Astrocyte (in vitro differentiated cells and primary cell): ENCODE measurements at regions not wholly inside any gene's neighbourhood (a gene's known extent, or its start where the extent isn't known, plus 50 kb on each side); places are given as distances from the start of the nearest gene placed in this dataset.
"Not testable (repeated sequence)": the region's sequence is repeated elsewhere in the genome, so short reads cannot be mapped to it uniquely, and the experiment has no call there.

ENCODE experiments used
- DNase-seq: peaks from one replicate; pipeline ENCODE4 v3.0.0-alpha.2; 2010; ENCODE audit warnings: low read depth
- FAIRE-seq: peaks from 2 replicates; lab custom pipeline; 2011; peaks lifted over from hg19 to GRCh38; lab: Jason Lieb, UNC
- H2AFZ ChIP-seq: 2 replicates; pipeline ENCODE4 v1.6.0; 2012; ENCODE audit warnings: low read depth, low read length, inconsistent platforms
- H3K27ac ChIP-seq: 2 replicates; pipeline ENCODE4 v1.5.1; 2011; ENCODE audit warnings: low read depth, low read length, inconsistent platforms
- H3K27me3 ChIP-seq: 2 replicates; pipeline ENCODE4 v1.6.0; 2011; ENCODE audit warnings: low read length, inconsistent platforms; ENCODE audit not compliant: insufficient read depth
- H3K36me3 ChIP-seq: 2 replicates; pipeline ENCODE4 v1.5.1; 2011; ENCODE audit warnings: low read length, inconsistent platforms; ENCODE audit not compliant: insufficient read depth
- H3K4me1 ChIP-seq: 2 replicates; pipeline ENCODE4 v1.5.1; 2011; ENCODE audit warnings: low read length, inconsistent platforms; ENCODE audit not compliant: insufficient read depth
- H3K4me2 ChIP-seq: 2 replicates; pipeline ENCODE4 v1.6.0; 2012; ENCODE audit warnings: low read length, inconsistent platforms
- H3K4me3 ChIP-seq: 2 replicates; pipeline ENCODE4 v1.5.1; 2011; ENCODE audit warnings: low read depth, mild to moderate bottlenecking, low read length, inconsistent platforms; ENCODE audit not compliant: insufficient read depth
- H3K79me2 ChIP-seq: 2 replicates; pipeline ENCODE4 v1.6.0; 2012; ENCODE audit warnings: mild to moderate bottlenecking, low read length, inconsistent platforms; ENCODE audit not compliant: insufficient read depth
- H3K9ac ChIP-seq: 2 replicates; pipeline ENCODE4 v1.6.0; 2012; ENCODE audit warnings: mild to moderate bottlenecking, low read length, inconsistent platforms
- H3K9me3 ChIP-seq: 2 replicates; pipeline ENCODE4 v1.5.1; 2012; ENCODE audit warnings: low read depth, mild to moderate bottlenecking, low read length, inconsistent platforms; ENCODE audit not compliant: insufficient read depth
- H4K20me1 ChIP-seq: 2 replicates; pipeline ENCODE4 v1.6.0; 2012; ENCODE audit warnings: low read length, inconsistent platforms; ENCODE audit not compliant: insufficient read depth
- H3K27ac Mint-ChIP-seq: one replicate; pipeline ENCODE4 v1.8.0; 2021; ENCODE audit warnings: mild to moderate bottlenecking, mixed read lengths; ENCODE audit not compliant: unreplicated experiment
- H3K27me3 Mint-ChIP-seq: one replicate; pipeline ENCODE4 v1.8.0; 2021; ENCODE audit warnings: low read depth, mixed read lengths; ENCODE audit not compliant: unreplicated experiment
- H3K36me3 Mint-ChIP-seq: one replicate; pipeline ENCODE4 v1.8.0; 2021; ENCODE audit warnings: low read depth, mixed read lengths; ENCODE audit not compliant: unreplicated experiment
- H3K4me1 Mint-ChIP-seq: one replicate; pipeline ENCODE4 v1.8.0; 2021; ENCODE audit warnings: low read depth, mixed read lengths; ENCODE audit not compliant: unreplicated experiment
- H3K4me3 Mint-ChIP-seq: one replicate; pipeline ENCODE4 v1.8.0; 2021; ENCODE audit warnings: mild to moderate bottlenecking, moderate library complexity, mixed read lengths; ENCODE audit not compliant: unreplicated experiment
- H3K9me3 Mint-ChIP-seq: one replicate; pipeline ENCODE4 v1.8.0; 2021; ENCODE audit warnings: mild to moderate bottlenecking, mixed read lengths; ENCODE audit not compliant: unreplicated experiment
- EZH2 ChIP-seq: IDR thresholded peaks from 2 replicates; pipeline ENCODE4 v1.6.1; 2012; ENCODE audit warnings: mild to moderate bottlenecking, low read length, inconsistent platforms; ENCODE audit not compliant: insufficient read depth
- TF ChIP-seq, protein P1 (sequence below): IDR thresholded peaks from 2 replicates; pipeline ENCODE4 v1.5.1; 2011; ENCODE audit warnings: low read depth, mild to moderate bottlenecking, inconsistent platforms, low read length, moderate library complexity; ENCODE audit not compliant: insufficient read depth

DNA sequence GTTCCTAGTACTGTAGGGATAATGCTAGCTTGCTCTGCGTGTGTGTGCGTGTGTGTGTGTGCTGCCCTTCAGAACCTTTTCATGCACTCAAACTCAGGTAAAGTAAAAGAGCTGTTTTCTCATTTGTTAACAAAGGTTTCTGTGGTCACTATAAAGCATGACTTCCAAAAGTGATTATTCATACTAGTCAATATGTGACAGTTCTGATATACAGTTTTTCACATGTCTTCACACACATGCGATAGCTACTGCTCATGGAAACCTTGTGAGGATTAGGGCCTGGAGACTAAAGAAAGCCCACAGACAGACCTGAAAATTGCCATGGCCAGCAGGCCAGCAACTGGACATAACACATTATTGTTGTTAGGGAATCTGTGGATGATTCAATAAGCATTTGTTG is 56.9 kb upstream of the NEMP2 start:
- H3K4me2 ChIP-seq, result no peak overlapping the region
- H3K9ac ChIP-seq, result no peak overlapping the region
- H2AFZ ChIP-seq, result no peak overlapping the region
- no peak overlapping the region for H3K4me3 ChIP-seq
- H3K4me1 ChIP-seq, result peaks cover 4% of the 10 kb centered on the region
- no peaks in the 10 kb centered on the region for H3K9me3 ChIP-seq
- H3K4me3 Mint-ChIP-seq, result no peak overlapping the region
- H3K79me2 ChIP-seq, result no peaks in the 10 kb centered on the region
- no peak for FAIRE-seq
- no peaks in the 10 kb centered on the region for H3K36me3 ChIP-seq
- TF ChIP-seq, protein P1, sequence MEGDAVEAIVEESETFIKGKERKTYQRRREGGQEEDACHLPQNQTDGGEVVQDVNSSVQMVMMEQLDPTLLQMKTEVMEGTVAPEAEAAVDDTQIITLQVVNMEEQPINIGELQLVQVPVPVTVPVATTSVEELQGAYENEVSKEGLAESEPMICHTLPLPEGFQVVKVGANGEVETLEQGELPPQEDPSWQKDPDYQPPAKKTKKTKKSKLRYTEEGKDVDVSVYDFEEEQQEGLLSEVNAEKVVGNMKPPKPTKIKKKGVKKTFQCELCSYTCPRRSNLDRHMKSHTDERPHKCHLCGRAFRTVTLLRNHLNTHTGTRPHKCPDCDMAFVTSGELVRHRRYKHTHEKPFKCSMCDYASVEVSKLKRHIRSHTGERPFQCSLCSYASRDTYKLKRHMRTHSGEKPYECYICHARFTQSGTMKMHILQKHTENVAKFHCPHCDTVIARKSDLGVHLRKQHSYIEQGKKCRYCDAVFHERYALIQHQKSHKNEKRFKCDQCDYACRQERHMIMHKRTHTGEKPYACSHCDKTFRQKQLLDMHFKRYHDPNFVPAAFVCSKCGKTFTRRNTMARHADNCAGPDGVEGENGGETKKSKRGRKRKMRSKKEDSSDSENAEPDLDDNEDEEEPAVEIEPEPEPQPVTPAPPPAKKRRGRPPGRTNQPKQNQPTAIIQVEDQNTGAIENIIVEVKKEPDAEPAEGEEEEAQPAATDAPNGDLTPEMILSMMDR, result no peak
- TF ChIP-seq EZH2, result no peak
- no peaks in the 10 kb centered on the region for H3K27me3 ChIP-seq
- H3K36me3 Mint-ChIP-seq, result no peaks in the 10 kb centered on the region
- peaks cover 3% of the 10 kb centered on the region for H3K27me3 Mint-ChIP-seq
- H3K9me3 Mint-ChIP-seq, result no peaks in the 10 kb centered on the region
- no peaks in the 10 kb centered on the region for H4K20me1 ChIP-seq
- no peak overlapping the region for H3K27ac ChIP-seq
- no peak overlapping the region for H3K27ac Mint-ChIP-seq
- no peaks in the 10 kb centered on the region for H3K4me1 Mint-ChIP-seq
- no peak for DNase-seq

DNA sequence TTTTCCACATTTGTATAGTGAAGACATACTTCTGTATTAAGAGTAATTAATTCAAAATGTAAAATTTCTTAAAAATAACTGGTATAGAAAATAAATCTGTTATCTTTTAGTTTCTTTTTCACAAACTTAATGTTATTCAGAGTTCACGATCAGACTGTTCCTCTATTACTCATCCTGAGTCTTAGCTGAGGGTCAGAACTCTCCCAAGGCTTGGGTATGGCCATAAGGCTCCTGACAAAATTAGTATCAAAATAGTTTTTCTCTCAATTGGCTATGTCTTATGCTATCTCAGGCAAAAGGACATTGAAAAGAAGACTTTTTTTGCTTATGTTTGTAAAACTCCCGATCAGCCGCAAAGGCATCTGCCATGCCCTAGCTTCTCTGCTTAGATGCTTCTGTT is 56.1 kb upstream of the NAB1 start:
- Histone ChIP-seq H2AFZ (no peak overlapping the region), H3K9ac (no peak overlapping the region), H3K4me1 (peaks cover 4% of the 10 kb centered on the region), H3K27ac (no peak overlapping the region), H3K4me2 (no peak overlapping the region), H3K36me3 (no peaks in the 10 kb centered on the region), H3K9me3 (no peaks in the 10 kb centered on the region), H3K27me3 (no peaks in the 10 kb centered on the region), H4K20me1 (no peaks in the 10 kb centered on the region), H3K4me3 (no peak overlapping the region), H3K79me2 (no peaks in the 10 kb centered on the region)
- H3K4me1 Mint-ChIP-seq, result no peaks in the 10 kb centered on the region
- no peaks in the 10 kb centered on the region for H3K36me3 Mint-ChIP-seq
- peak; percentile 20 for DNase-seq
- peaks cover 3% of the 10 kb centered on the region for H3K27me3 Mint-ChIP-seq
- FAIRE-seq, result no peak
- H3K27ac Mint-ChIP-seq, result no peak overlapping the region
- TF ChIP-seq, protein P1, result no peak
- TF ChIP-seq EZH2, result no peak
- H3K4me3 Mint-ChIP-seq, result no peak overlapping the region
- no peaks in the 10 kb centered on the region for H3K9me3 Mint-ChIP-seq

DNA sequence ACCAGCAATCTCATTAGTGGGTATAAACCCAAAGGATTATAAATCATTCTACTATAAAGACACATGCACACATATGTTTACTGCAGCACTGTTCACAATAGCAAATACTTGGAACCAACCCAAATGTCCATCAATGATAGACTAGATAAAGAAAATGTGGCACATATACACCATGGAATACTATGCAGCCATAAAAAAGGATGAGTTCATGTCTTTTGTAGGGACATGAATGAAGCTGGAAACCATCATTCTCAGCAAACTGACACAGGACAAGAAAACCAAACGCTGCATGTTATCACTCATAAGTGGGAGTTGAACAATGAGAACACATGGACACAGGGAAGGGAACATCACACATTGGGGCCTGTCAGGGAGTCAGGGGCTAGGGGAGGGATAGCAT is 53.0 kb upstream of the NAB1 start:
- not testable (repeated sequence) for H4K20me1 ChIP-seq, H3K9ac ChIP-seq, FAIRE-seq, H3K36me3 Mint-ChIP-seq, H3K4me1 Mint-ChIP-seq, H3K36me3 ChIP-seq, DNase-seq, H3K4me3 ChIP-seq, H3K27ac Mint-ChIP-seq, H3K9me3 Mint-ChIP-seq, H3K79me2 ChIP-seq, H3K4me3 Mint-ChIP-seq, H3K4me2 ChIP-seq, H3K9me3 ChIP-seq, H3K4me1 ChIP-seq, H2AFZ ChIP-seq, H3K27ac ChIP-seq, H3K27me3 Mint-ChIP-seq, H3K27me3 ChIP-seq
